NB4 (cell line): ENCODE measurements at regions not wholly inside any gene's neighbourhood (a gene's known extent, or its start where the extent isn't known, plus 50 kb on each side); places are given as distances from the start of the nearest gene placed in this dataset.

Experiments used
- CTCF ChIP-seq: IDR thresholded peaks from one replicate; pipeline ENCODE4 v1.5.1; 2012; ENCODE audit warnings: low read depth, low read length
- MAX ChIP-seq: IDR thresholded peaks from 2 replicates; pipeline ENCODE4 v1.6.1; 2011; ENCODE audit warnings: low read depth, low read length
- MYC ChIP-seq: IDR thresholded peaks from 2 replicates; pipeline ENCODE4 v1.6.1; 2011; ENCODE audit warnings: low read depth, low read length
- POLR2A ChIP-seq: IDR thresholded peaks from 2 replicates; pipeline ENCODE4 v1.6.1; 2011; ENCODE audit warnings: mild to moderate bottlenecking; ENCODE audit not compliant: insufficient read length; ENCODE audit errors: extremely low read depth

- TF ChIP-seq POLR2A, result no peak
- no peak for TF ChIP-seq CTCF
- no peak for TF ChIP-seq MYC
- TF ChIP-seq MAX, result no peak
These were observed 61.1 kb upstream of the IRF2BP2 start for GRCh38 chr1:234670967-234671626.
